HepG2 (cell line): ENCODE measurements at regions not wholly inside any gene's neighbourhood (a gene's known extent, or its start where the extent isn't known, plus 50 kb on each side); places are given as distances from the start of the nearest gene placed in this dataset.
A peak's percentile ranks its signal among the peaks of the same experiment; 100 is the strongest.

Source experiments
- ATAC-seq: fragments of 200-7000 bp; cut with Tn5 transposase; 3 replicates; pipeline ENCODE4 v1.9.1; 2020; ENCODE audit warnings: mild to moderate bottlenecking, moderate library complexity
- BruUV-seq: library from RNA; stranded (reverse); fragments of 400-500 nt; replicated peaks from 2 replicates; lab custom pipeline; 2021; lab: Mats Ljungman, UMichigan
- CTCF ChIA-PET: fragments of 300-600 bp; formaldehyde crosslinking; extraction: SDS; loops from one replicate; lab custom pipeline; 2021; ENCODE audit warnings: low total read pairs, inconsistent platforms, low intra/inter-chr PET ratio; lab: Yijun Ruan, JAX
- POLR2A ChIA-PET: fragments of 350-600 bp; sonication (Branson Sonifier 250); formaldehyde crosslinking; loops from one replicate; lab custom pipeline; 2020; ENCODE audit warnings: antibody characterized with exemption, inconsistent platforms; lab: Yijun Ruan, JAX
- DNase-seq: peaks from one replicate; pipeline ENCODE4 v3.0.0-alpha.2; 2015; ENCODE audit warnings: low spot score
- FAIRE-seq: peaks from 3 replicates; lab custom pipeline; 2011; peaks lifted over from hg19 to GRCh38; lab: Jason Lieb, UNC
- H2AFZ ChIP-seq: one replicate; pipeline ENCODE4 v1.6.1; 2011; ENCODE audit warnings: low read length, inconsistent platforms
- H3K27ac ChIP-seq: fragments of 300-600 bp; 3 replicates; pipeline ENCODE4 v1.8.0; 2011; ENCODE audit warnings: mixed run types, mild to moderate bottlenecking, mixed read lengths, low read length, inconsistent platforms; ENCODE audit not compliant: insufficient read depth; ENCODE audit errors: extremely low read length
- H3K27me3 ChIP-seq, 2 experiments: fragments of 200-600 bp in 1 of 2; 2 replicates in 1 of 2; 3 replicates in 1 of 2; pipeline versions ENCODE4 v1.6.0 to v1.8.0; 2011; ENCODE audit warnings: low read length in 2 of 2, mild to moderate bottlenecking in 2 of 2, moderate library complexity in 2 of 2, inconsistent platforms in 1 of 2; ENCODE audit not compliant: insufficient read depth in 2 of 2, control insufficient read depth in 1 of 2
- H3K36me3 ChIP-seq, 2 experiments: fragments of 200-600 bp in 1 of 2; replicated peaks in 1 of 2; 2 replicates in 1 of 2; 3 replicates in 1 of 2; pipeline versions ENCODE4 v1.5.1 to v1.8.0; 2011; ENCODE audit warnings: low read length in 2 of 2, inconsistent platforms in 1 of 2; ENCODE audit not compliant: insufficient read depth in 2 of 2, control insufficient read depth in 1 of 2
- H3K4me1 ChIP-seq: 2 replicates; pipeline ENCODE4 v1.5.1; 2012; ENCODE audit warnings: low read length, inconsistent platforms; ENCODE audit not compliant: insufficient read depth
- H3K4me2 ChIP-seq: 2 replicates; pipeline ENCODE4 v1.6.0; 2011; ENCODE audit warnings: low read depth, low read length, inconsistent platforms
- H3K4me3 ChIP-seq, 3 experiments: fragments of 200-600 bp in 1 of 3; sonication (generic), shearing (Covaris generic) in 1 of 3; replicated peaks in 1 of 3; 2 replicates each; pipeline ENCODE4 v1.5.1; 2011 to 2016; ENCODE audit warnings: low read length in 3 of 3, inconsistent platforms in 2 of 3, low read depth in 2 of 3, mild to moderate bottlenecking in 2 of 3, control low read depth in 1 of 3, mixed read lengths in 1 of 3; ENCODE audit not compliant: insufficient read depth in 1 of 3
- H3K79me2 ChIP-seq: one replicate; pipeline ENCODE4 v1.6.1; 2011; ENCODE audit warnings: low read length, inconsistent platforms; ENCODE audit not compliant: insufficient read depth
- H3K9ac ChIP-seq: 2 replicates; pipeline ENCODE4 v1.6.0; 2011; ENCODE audit warnings: mild to moderate bottlenecking, low read depth, low read length, inconsistent platforms; ENCODE audit not compliant: insufficient read depth
- H3K9me3 ChIP-seq: 2 replicates; pipeline ENCODE4 v1.5.1; 2012; ENCODE audit warnings: mild to moderate bottlenecking, low read length
- H4K20me1 ChIP-seq: 2 replicates; pipeline ENCODE4 v1.6.0; 2011; ENCODE audit warnings: inconsistent platforms, mild to moderate bottlenecking, low read length, moderate library complexity; ENCODE audit not compliant: insufficient read depth
- DBP ChIP-seq: sonication (generic); formaldehyde crosslinking; IDR thresholded peaks from 2 replicates; pipeline ENCODE4 v1.4.0; 2020; ENCODE audit warnings: missing genetic modification reagents; ENCODE audit errors: not compliant biosample characterization
- GMEB1 ChIP-seq: sonication (generic); formaldehyde crosslinking; IDR thresholded peaks from 2 replicates; pipeline ENCODE4 v1.5.1; 2020; ENCODE audit warnings: missing genetic modification reagents, mild to moderate bottlenecking, borderline replicate concordance
- MNT ChIP-seq: fragments of 450-650 bp; IDR thresholded peaks from 2 replicates; pipeline ENCODE4 v1.6.1; 2016
- SNAPC2 ChIP-seq: sonication (generic); formaldehyde crosslinking; IDR thresholded peaks from 2 replicates; pipeline ENCODE4 v1.8.1; 2022; ENCODE audit warnings: mild to moderate bottlenecking, missing genetic modification reagents
- THYN1 ChIP-seq: sonication (generic); formaldehyde crosslinking; IDR thresholded peaks from 2 replicates; pipeline ENCODE4 v1.8.1; 2023; ENCODE audit warnings: low read depth, mild to moderate bottlenecking, moderate library complexity, missing genetic modification reagents, borderline replicate concordance
- ZNF619 ChIP-seq: sonication (generic); formaldehyde crosslinking; IDR thresholded peaks from 2 replicates; pipeline ENCODE4 v1.4.0; 2020; ENCODE audit warnings: mild to moderate bottlenecking, missing genetic modification reagents
- WGBS: methylation state at CpG from one replicate; pipeline ENCODE4 v1.1.6; 2017; ENCODE audit warnings: low lambda C conversion rate; 5-methylcytosine and 5-hydroxymethylcytosine counted together
- in situ Hi-C: cut with HindIII; loops from 2 replicates; pipeline ENCODE4 v1.10.0; 2017; ENCODE audit warnings: low pct_unique_long_range_greater_than_20kb; ENCODE audit not compliant: extremely low pct_ligation_motif_present
- intact Hi-C: fragments of 100-400 bp; cut with micrococcal nuclease; formaldehyde crosslinking; loops from one replicate; pipeline ENCODE4 v1.10.0; 2022; ENCODE audit not compliant: unreplicated experiment

- Histone ChIP-seq H2AFZ (no peak overlapping the region), H3K9ac (no peak overlapping the region), H3K27me3 (no peaks in the 10 kb centered on the region), H3K4me2 (no peak overlapping the region), H3K27ac (no peak overlapping the region), H3K9me3 (peaks cover 4% of the 10 kb centered on the region; the same call in 1 of the 2 replicates), H4K20me1 (no peaks in the 10 kb centered on the region), H3K4me1 (no peaks in the 10 kb centered on the region), H3K4me3 (no peak overlapping the region), H3K79me2 (no peaks in the 10 kb centered on the region), H3K36me3 (no peaks in the 10 kb centered on the region)
- TF ChIP-seq DBP (no peak), ZNF619 (CRISPR knock-in tag) (no peak), MNT (peak; percentile 77)
- no TSS peak for BruUV-seq
- FAIRE-seq (no peak), ATAC-seq (no peak), DNase-seq (no peak)
- intact Hi-C loops, result no loop called here
- 30% methylated on average over 8 of the region's 8 CpGs for WGBS
- CTCF ChIA-PET, result no interaction called here
- in situ Hi-C loops, result no loop called here
- POLR2A ChIA-PET, result no interaction called here
Observed at GRCh38 chr2:107102176-107102575, 216.2 kb upstream of the ST6GAL2 start.

- H4K20me1 ChIP-seq, result no peaks in the 10 kb centered on the region
- H3K4me1 ChIP-seq, result no peaks in the 10 kb centered on the region
- H3K79me2 ChIP-seq, result no peaks in the 10 kb centered on the region
- intact Hi-C loops, result no loop called here
- TF ChIP-seq GMEB1 (CRISPR knock-in tag) (no peak), SNAPC2 (CRISPR knock-in tag) (no peak), THYN1 (CRISPR knock-in tag) (no peak)
- TF ChIP-seq, all 625 proteins: peak for 0
- FAIRE-seq (no peak), ATAC-seq (no peak), DNase-seq (no peak)
- Histone ChIP-seq H3K4me3 (no peak overlapping the region), H3K9me3 (peaks cover 4% of the 10 kb centered on the region; the same call in 1 of the 2 replicates), H3K27me3 (no peaks in the 10 kb centered on the region), H3K9ac (no peak overlapping the region), H3K4me2 (no peak overlapping the region), H2AFZ (no peak overlapping the region), H3K27ac (no peak overlapping the region), H3K36me3 (no peaks in the 10 kb centered on the region)
- ChIA-PET POLR2A (no interaction called here), CTCF (no interaction called here)
- in situ Hi-C loops, result no loop called here
- BruUV-seq, result no TSS peak
- 4% methylated on average over 2 of the region's 2 CpGs for WGBS
Observed at GRCh38 chr2:107107351-107107750, 221.4 kb upstream of the ST6GAL2 start.
